CD4-positive, alpha-beta T cell treated with Interleukin-6 at 100 ng/mL for 8 hours (primary cell): ENCODE measurements at regions not wholly inside any gene's neighbourhood (a gene's known extent, or its start where the extent isn't known, plus 50 kb on each side); places are given as distances from the start of the nearest gene placed in this dataset.

Source experiments
- DNase-seq: peaks from one replicate; pipeline ENCODE4 v3.0.0-alpha.2; 2020; ENCODE audit warnings: mixed read lengths, low spot score

DNA sequence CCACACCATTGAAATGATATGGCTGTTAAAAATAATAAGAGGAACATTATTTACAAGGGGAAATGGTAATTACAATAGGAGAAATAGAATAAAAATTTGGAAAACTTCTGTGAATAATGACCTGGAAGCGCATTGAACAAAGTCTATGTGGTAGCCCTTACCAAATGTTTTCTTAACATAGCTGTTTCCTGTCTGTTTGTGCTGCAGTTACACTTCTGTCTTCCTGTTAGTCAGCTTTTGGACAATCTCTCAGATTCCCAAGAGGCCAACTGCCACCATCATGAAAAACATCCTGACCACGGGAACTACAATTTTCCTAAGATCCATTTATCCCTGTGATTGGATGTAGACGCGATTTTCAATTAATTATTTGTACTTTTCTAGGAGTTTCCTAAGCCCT is 754.4 kb upstream of the MARCKS start:
- no peak for DNase-seq

DNA sequence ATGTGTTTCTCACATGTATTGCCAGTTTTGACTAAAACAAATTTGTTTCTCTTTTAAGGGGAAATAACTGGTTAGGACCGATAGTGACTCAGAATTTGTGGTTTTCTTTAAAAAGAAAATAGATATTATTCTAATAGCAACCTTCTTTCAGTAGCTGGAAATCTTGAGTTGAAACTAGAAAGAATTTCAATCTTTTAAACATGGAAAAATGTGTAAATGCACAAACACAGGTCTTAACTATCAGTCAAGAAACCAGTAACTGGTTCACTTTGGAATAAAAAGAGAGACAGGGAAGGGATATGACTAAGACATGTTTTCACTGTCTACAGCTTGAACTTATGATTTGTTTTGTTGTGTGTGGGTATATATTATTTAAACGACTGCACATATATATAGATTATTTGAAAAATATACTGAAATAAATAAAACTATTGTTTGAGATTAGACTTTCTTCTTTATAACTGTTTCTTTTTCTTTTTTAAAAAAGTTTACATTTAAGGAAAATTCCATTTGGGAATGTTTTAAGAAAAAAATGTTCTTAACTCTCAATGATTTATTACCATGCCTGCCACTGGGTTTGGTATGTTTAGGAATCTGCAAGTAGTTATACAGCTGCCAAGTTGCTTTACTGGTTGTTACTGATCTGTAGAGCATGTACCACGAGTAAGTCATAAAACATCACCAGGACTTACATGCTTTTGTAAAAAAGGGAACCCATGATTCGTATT is 753.3 kb upstream of the MARCKS start:
- DNase-seq: no peak

DNA sequence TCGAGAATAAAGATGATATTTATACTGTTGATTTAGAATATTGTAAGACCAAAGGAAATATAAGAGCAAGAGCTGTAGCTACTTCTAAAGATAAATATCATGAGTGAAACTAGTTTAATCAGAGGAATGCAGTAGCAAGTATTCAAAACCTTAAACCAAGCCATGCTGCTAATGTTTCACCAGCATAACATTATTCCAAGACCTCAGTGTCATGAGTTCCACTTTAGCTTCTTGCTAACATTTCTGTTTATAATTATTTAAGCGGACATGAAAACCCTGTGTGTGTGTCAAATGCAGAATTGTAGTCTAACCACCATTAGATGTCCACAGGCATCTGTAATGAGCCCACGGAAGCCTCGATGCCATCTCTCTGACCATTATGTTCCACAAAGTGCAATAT is 752.6 kb upstream of the MARCKS start:
- no peak for DNase-seq

DNA sequence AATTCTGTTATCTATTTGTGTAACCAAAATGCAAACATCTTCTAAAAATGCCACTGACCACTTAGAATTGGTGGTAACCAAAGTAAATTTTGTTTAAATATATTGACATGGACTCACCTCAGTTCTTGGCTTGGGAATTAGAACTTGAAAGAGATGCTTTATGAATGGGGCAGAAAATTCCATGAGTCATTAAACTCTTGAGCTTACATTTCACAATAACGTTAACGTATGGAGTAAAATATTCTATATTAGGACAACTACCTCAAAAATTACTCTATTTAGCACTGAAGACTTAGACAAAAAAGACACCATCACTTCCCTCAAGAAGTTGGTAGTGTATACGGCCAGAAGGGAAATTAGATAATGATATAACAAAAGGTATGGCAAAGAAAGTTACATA is 752.2 kb upstream of the MARCKS start:
- no peak for DNase-seq

DNA sequence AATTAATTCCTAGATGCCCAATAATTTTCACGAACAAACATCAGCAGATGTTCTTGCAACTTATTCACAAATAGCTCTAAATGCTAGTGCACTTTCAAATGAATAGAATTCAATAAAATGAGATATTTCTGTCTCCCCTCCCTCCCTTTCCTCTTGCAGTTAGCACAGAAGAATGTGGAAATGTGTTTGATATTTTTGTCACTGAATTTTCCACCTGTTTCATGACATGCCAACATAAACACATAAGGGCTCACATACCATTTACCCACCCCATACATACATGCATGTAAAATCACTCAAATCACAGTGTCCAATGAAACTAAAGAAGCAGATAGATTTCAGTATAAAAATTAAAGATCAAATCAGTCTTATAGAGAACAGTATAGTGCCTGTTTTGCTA is 746.9 kb upstream of the MARCKS start:
- no peak for DNase-seq

DNA sequence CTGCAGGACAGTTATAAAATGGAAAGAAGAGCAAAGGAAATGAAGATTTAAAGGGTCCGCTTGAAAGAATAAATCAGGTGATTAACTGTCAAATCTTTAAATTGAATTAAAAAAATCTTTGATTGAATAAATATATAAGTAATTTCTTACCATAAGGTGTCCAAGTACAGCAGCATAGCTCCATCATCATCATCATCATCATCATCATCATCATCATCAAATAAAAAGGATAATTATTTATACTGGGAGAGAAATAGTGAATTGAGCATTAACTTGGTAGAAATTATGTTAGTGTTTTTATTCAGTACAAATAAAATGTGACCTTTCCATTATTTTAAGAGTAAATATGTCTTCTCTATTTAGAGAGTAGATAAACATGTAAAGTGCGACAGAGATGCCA is 745.6 kb upstream of the MARCKS start:
- DNase-seq: no peak

DNA sequence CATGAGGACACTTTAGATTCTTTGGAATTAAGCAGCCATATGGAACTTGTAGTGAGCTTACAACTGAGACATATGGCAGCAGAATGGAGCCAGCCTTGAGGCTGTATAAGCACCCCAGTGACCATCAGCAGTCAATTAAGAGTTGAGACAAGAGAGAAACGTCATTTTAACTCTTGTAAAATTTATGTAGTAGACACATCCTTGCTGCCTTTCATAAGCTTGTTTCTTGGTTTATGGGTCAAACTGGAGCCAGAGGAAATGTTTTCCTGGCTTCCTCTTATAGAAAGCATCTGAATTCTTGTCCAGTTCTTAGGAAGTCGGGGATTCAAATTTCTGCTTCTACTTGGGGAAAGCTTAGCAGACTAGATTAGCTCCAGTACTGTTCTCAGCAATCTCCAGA is 745.1 kb upstream of the MARCKS start:
- no peak for DNase-seq

DNA sequence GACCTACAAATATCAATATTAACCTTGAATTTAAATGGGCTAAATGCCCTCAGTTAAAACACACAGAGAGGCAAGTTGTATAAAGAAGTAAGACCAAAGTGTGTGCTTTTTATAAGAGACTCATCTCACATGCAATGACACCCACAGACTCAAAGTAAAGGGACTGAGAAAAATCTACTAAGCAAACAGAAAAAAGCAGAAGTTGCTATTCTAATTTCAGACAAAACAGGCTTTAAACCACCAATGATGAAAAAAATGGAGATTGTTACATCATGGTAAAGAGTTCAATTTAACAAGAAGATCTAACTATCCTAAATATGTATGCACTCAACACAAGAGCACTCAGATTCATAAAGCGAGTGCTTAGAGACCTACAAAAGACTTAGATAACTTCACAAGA is 741.9 kb upstream of the MARCKS start:
- DNase-seq: no peak

DNA sequence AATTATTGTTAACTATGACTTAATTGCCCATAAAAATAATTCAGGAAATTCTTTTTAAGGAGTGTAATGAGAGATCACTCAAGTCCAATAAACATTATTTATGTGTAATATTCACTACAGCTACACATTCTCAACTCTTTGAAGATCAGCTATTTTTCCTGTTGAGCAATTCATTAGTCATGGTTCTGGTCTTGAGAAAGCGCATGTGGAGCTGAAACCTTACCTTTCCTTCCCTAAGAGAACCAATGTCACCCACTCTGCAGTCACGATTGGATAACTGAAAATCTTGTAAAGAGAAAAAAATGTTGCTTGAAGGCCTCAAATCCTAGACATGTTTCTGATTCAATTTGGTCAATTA is 736.9 kb upstream of the MARCKS start:
- no peak for DNase-seq

DNA sequence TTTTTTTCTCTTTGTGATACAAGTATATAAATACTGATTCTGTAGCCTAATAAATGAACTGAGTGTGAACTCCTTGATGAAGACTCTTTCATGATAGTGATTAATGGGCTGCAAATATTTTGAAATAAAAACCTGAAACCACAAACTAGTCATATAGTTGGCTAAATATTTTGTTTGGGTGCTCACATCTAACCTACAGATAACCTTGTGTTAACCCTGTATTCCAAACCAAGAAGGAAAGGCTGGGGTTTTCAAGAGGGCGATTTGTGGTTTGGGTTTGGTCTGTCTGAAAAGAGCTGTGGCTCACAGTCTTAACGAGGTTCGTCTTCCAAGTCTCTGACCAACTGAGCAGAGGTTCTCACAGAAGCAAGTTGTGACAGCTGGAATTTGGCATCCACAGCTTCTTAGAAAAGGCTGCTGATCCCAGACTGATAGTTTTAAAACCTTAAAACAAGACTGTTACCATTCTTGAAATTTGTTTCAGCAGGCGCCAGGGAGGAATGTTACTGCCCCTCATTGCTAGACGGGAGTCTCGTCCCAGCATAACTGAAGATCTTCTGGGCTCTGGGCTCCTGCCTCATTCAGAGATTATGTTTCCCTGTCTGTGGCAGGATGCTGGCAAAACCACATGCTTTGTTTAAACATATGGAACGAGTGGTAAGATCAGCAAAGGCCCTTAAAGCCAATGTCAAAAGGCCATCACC is 736.4 kb upstream of the MARCKS start:
- DNase-seq: no peak

DNA sequence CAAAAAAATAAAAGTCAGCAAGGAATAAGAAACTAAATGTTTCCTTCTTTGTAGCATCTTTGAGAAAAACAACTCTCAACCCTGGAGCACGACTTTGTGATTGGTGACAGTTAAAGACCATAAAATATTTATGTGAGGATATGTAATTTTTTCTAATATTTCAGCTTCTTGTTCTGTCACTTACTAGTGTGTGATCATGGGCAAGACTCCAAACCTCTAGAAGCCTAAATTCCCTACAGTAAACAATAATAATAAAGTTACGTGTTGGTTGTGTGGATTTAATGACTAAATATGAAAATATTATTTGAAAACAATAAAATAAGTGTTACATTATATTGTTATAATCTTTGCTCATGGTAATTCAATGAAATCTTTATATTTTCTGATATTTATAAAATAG is 735.6 kb upstream of the MARCKS start:
- no peak for DNase-seq

DNA sequence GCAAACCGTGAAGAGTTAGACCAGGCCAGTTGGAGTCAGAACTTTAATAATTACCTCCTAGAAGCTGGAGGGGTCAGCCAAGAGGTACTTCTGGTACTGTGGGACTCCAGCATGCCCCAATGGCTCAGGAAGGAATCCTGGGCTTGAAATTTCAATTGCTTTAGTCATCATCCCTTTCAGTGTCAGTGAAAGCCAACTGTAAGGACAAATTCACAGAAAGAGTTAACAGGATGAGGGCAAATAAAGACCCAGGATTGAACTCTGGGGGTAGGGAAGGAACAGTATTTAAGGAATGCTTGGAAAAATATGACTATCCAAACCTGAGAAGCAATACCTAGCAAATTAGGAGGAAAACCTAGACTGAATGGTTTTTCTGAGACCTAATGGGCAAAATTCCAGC is 735.1 kb upstream of the MARCKS start:
- no peak for DNase-seq

DNA sequence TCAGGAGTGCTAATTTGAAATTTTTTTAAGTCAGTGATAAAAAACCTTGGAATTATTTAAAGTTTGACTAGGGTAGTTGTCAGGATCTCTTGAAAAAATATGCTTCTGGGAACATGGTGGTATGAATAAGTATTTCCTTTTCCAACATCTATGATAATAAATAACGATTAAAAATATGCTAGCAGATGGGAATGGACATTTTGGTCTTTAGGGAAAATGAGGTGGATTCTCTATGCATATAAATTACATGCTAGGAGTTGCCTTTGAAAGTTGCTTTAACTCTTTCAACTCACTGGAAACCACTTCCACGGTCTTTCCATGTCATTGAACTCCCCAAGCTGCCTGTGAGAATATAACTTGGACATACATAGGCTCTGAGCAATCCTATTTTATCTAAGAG is 731.5 kb upstream of the MARCKS start:
- no peak for DNase-seq

DNA sequence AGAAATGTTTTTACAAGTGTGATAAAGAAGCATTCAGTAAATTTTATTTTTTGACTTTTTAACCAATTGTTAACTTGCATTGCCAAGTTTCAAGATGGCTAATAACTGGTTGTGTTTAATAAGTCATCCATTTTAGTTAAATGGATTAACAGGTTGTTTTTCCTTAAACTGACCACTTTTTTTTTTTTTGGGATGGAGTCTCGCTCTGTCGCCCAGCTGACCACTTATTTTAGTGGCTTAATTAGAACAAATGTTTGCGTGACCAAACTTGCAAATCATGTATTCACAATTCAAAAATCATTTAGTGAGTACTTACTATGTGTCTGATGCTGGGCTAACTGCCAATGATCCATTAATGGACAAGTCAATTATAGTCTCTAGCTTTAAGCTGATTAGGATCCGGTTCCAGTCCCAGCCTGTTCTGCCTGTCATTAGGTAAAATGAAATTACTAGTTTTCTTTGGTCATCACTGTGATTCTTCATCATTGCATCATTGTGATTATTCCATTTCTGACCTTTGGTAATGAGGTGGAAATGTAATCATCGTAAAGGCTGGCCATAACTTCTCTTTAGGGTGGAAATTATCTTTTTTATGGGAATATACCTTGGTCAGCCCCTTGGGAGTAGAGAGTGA is 729.2 kb upstream of the MARCKS start:
- no peak for DNase-seq

DNA sequence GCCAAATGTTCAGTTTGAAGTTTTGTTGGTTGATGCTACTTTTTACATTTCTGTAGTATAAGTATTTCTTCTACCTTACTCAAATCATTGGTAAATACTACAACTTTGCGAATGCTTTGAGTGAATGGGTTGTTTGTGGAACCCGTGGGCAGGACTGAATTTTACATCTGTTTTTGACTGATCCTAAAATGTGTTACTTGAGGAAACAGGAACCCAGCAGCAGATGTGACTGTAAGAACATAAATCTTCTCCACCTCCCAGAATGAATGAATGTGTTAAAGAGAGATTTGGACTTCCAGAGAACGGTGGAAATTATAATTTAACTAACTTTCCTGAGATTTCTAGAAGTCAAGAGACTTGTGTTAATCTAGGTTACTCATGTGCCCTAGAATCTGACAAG is 728.5 kb upstream of the MARCKS start:
- no peak for DNase-seq

DNA sequence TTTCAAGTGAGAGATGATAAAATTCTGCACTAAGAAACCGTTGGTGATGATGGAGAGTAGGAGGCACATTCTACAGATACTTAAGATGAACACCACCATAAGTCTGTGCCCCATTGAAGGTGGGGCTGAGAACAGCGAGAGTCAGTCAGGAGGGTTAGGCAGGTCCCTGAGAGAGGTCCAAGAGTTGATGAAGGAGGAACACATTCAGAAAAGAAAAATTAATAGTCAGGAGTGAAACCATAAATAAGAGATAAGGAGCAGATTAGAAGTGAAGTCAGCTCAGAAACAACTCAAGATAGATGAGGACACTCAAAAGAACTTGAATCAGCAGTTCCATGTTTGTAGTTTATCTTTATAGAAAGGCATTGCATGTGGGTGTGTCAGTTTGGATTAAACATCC is 727.2 kb upstream of the MARCKS start:
- no peak for DNase-seq

DNA sequence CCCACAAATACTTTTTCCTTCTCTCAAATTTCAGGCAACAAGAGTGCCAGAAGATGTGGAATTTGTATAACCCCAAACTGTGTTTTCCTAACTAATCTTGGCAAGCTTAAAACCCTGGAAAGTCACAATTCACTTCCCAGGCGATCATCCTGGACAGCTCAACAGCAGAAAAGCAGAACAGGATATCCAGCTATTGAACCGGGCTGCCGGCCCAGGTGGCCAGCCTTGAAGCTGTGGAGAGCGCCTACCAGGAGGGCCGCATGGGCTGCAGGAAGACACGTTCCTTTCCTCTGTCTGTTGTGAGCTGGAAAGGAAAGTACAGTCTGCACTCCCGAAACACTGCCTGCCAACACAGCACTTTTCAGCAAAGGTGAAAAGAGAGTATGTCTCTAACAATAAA is 719.7 kb upstream of the MARCKS start:
- DNase-seq: no peak

DNA sequence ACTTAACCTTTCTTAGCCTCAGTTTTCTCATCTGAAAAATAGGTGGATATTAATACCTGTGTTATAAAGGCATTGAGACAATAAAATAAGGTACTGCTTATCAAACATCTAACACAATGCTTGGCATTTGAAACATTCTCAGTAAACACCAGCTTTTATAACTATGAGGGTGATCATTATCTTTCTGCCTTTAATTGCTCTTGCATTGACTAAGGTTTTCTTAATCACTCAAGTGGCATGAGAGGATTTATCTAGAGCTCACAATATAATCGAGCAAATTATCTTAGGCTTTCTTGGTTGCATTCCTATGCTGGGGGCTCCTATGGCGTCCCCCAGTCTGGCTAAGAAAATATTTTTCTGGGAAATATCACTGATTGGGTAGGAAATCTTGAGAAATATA is 716.4 kb upstream of the MARCKS start:
- no peak for DNase-seq

DNA sequence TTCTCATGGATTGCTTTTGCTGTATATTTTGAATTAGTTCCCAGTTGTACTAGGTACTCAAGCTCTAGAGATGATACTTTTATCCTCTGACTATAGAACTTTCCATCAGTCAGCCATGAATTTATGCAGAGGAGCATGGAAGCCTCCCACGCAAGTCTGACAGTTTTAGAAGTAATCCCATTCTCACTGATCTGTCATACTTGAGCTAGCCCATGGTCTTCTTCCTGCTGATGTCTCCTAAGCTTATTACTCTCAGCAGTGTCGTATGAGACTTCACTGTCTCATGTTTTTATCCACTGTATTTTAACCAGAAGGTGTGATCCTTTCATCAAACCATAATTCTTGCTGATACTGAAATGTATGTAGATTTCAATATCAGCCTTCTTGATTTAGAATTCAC is 715.2 kb upstream of the MARCKS start:
- DNase-seq: no peak

DNA sequence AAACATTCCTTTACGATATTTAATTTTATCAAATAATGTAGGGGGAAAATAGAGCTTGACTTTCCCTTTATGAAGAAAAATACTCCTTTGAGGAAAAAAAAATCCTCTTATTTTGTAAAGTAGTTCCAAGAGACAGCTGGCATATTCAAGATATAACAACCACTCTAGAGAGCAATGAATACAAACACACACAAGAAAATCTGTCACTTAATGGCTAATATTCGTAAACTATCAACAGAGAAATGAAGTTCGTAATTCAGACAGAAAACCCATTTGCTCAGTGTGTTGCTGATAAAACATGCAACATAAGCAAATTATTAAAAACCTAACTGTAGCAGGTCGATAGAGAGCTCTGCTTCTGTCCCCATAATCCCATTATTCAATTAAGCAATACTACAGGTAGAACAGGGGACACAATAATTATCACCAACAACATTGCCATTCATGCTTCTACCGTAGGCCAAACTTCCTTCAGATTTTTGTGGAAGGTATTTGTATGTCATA is 714.4 kb upstream of the MARCKS start:
- DNase-seq: no peak

DNA sequence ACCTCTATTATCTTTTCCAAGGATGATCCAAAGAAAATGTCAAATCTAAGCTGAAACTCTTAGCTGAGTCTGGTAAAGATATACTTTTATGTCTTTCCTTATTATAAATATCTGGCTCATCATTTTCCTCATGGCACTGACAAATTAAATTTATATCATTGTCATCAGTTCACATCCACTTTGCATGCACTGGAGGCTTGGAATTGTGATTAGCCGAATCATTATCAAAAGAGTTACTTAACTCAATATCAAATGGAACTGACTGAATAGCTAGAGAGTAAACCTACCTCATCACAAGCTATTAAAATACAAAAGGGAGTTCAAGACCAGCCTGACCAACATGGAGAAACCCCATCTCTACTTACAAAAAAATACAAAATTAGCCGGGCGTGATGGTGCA is 713.9 kb upstream of the MARCKS start:
- DNase-seq: no peak

DNA sequence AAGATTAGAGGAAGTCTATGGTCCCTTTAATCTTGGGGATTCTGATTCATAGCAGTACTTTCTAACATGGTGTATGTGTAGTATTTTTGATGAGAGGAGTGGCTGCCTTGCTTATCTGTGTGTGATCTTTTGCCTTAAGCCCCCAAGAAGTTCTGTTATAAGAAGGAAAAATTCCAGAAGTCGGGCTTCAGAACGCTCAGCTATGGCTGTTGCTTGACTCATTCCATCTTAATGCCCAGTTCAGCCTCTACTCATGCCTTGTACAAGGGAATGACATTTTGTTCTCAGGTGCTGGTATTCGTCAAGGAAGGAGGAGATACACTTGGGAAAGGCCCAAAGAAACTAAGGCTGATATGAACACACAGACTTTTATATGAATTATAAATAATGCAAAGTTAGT is 713.0 kb upstream of the MARCKS start:
- DNase-seq: no peak

DNA sequence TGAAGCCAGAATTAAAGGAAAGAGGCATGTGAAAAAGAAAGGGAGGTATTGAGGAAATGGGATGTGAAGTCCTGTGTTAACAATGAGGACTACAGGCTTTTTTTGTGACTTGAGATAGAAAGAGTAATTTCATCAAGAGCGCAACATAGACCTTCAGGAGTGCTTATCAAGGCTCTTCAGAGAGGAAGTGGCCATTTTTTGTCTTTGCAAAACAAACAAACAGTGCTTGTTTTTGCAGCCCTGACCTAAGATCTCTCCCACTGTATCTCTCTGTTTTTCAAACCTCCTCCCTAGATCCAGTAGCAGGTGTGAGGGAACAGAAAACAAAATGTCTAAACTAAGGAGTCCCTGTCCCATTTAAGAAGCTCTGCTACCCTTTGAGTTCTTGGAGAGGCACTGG is 710.3 kb upstream of the MARCKS start:
- no peak for DNase-seq

DNA sequence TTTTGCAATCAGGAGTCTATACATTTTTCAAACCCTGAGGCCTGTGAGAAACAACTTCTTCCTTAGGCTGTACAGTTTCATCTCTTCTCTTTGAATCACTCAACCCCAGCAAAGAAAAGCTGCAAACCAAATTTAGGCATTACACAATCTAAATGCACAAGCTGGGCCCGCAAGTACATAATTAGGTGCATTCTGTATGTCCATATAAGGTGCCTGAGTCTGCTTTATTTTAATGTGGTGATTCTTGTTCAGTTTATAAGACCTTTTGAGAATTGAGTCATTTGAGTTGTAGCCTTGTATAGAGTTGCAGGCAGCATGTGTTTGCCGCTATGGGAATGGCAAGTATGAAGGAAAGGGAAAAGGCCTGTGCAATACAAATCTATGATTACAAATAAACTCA is 709.6 kb upstream of the MARCKS start:
- no peak for DNase-seq
